ENCODE measurements at regions not wholly inside any gene's neighbourhood (a gene's known extent, or its start where the extent isn't known, plus 50 kb on each side); places are given as distances from the start of the nearest gene placed in this dataset.

- H3K9me3 ChIP-seq: no peaks in the 10 kb centered on the region
- no peak for ATAC-seq
- H3K4me3 ChIP-seq: no peak overlapping the region
- DNase-seq: no peak
- H3K36me3 ChIP-seq: no peaks in the 10 kb centered on the region
- intact Hi-C loops (cut with DNase I): no loop called here
- H3K4me1 ChIP-seq: no peaks in the 10 kb centered on the region
- 97 to 98% methylated on average over 1 of the region's 1 CpG for WGBS, 2 donors
- TF ChIP-seq CTCF (IDR thresholded peaks at IDR 0.05): no peak
- H3K27me3 ChIP-seq: no peaks in the 10 kb centered on the region
- no peak overlapping the region for H3K27ac ChIP-seq
Measured at GRCh38 chr2:19479666-19480065, 121.2 kb upstream of the OSR1 start.

- DNase-seq (no peak), ATAC-seq (no peak)
- WGBS, 2 donors: 85 to 91% methylated on average over 1 of the region's 1 CpG
- Histone ChIP-seq H3K9me3 (no peaks in the 10 kb centered on the region), H3K27ac (no peak overlapping the region), H3K27me3 (no peaks in the 10 kb centered on the region), H3K4me1 (peaks cover 0 to 5% (median 0%) of the 10 kb centered on the region in 9 donors), H3K36me3 (no peaks in the 10 kb centered on the region), H3K4me3 (no peak overlapping the region)
- TF ChIP-seq CTCF (IDR thresholded peaks at IDR 0.05): no peak
- intact Hi-C loops (cut with DNase I): no loop called here
Measured at GRCh38 chr2:19478409-19478808, 120.0 kb upstream of the OSR1 start.

- intact Hi-C loops (cut with DNase I): no loop called here
- DNase-seq (no peak), ATAC-seq (no peak)
- peaks cover 0 to 13% (median 0%) of the 10 kb centered on the region in 9 donors for H3K4me1 ChIP-seq
- WGBS, 2 donors: 83 to 84% methylated on average over 2 of the region's 2 CpGs
- no peak overlapping the region for H3K4me3 ChIP-seq
- H3K36me3 ChIP-seq: no peaks in the 10 kb centered on the region
- no peaks in the 10 kb centered on the region for H3K27me3 ChIP-seq
- no peak overlapping the region for H3K27ac ChIP-seq
- TF ChIP-seq CTCF (IDR thresholded peaks at IDR 0.05): no peak
- no peaks in the 10 kb centered on the region for H3K9me3 ChIP-seq
Measured at GRCh38 chr2:19476327-19476726, 117.9 kb upstream of the OSR1 start.

GRCh38 chr2:19474128-19474527 lies 115.7 kb upstream of the OSR1 start:
- Histone ChIP-seq H3K4me1 (peaks cover 0 to 13% (median 0%) of the 10 kb centered on the region in 9 donors), H3K36me3 (no peaks in the 10 kb centered on the region), H3K9me3 (no peaks in the 10 kb centered on the region), H3K4me3 (no peak overlapping the region), H3K27me3 (no peaks in the 10 kb centered on the region), H3K27ac (no peak overlapping the region)
- intact Hi-C loops (cut with DNase I): no loop called here
- WGBS, 2 donors: 81 to 82% methylated on average over 8 of the region's 8 CpGs
- ATAC-seq: peak in 1 of 8 donors; percentile 44
- no peak for DNase-seq
- no peak for TF ChIP-seq CTCF (IDR thresholded peaks at IDR 0.05)

GRCh38 chr2:19473350-19473749 lies 114.9 kb upstream of the OSR1 start:
- ATAC-seq (no peak), DNase-seq (no peak)
- Histone ChIP-seq H3K9me3 (no peaks in the 10 kb centered on the region), H3K27ac (no peak overlapping the region), H3K36me3 (no peaks in the 10 kb centered on the region), H3K27me3 (no peaks in the 10 kb centered on the region), H3K4me1 (peaks cover 0 to 13% (median 0%) of the 10 kb centered on the region in 9 donors), H3K4me3 (no peak overlapping the region)
- WGBS, 2 donors: 58 to 60% methylated on average over 6 of the region's 6 CpGs
- intact Hi-C loops (cut with DNase I): no loop called here
- TF ChIP-seq CTCF (IDR thresholded peaks at IDR 0.05): no peak
